ENCODE measurements at regions not wholly inside any gene's neighbourhood (a gene's known extent, or its start where the extent isn't known, plus 50 kb on each side); places are given as distances from the start of the nearest gene placed in this dataset.
"Not testable (repeated sequence)": the region's sequence is repeated elsewhere in the genome, so short reads cannot be mapped to it uniquely, and the experiment has no call there.

DNA sequence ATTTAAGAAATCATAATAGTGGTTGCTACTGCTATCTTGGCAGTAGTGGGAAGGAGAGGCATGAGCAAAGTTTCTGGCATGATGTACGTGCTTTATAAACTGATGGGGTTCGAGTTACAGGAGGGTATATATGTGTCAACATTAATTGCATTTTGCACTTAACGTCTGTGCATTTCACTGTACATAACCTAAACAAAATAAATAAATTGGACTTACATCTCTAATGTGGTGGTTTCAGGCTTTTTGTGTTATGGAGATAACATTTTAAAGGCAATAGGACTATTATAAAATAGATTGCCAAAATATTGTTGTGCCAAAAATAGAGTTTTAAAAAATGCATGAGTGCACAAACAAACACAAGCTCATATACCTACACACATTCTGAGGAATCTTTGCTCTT lies 1001.1 kb upstream of the GJE1 start:
- no peak for DNase-seq

DNA sequence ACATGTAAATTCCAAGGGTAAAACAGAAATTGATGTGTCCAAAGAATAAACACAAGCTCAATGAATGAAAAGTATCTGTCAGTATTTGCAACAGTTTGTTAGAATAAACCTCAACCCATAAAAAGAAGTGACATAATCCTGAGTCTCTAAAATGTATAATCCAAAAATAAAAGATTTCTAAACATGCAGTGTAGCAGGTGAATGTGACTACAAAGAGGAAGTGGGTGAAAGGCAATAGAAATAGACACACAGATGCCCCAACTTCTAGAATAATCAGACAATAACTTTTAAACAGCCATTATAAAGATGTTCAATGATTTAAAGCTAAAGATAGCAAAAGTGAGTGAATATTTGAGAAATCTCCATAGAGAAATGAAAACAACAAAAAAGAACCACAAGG lies 1009.2 kb upstream of the GJE1 start:
- no peak for DNase-seq

DNA sequence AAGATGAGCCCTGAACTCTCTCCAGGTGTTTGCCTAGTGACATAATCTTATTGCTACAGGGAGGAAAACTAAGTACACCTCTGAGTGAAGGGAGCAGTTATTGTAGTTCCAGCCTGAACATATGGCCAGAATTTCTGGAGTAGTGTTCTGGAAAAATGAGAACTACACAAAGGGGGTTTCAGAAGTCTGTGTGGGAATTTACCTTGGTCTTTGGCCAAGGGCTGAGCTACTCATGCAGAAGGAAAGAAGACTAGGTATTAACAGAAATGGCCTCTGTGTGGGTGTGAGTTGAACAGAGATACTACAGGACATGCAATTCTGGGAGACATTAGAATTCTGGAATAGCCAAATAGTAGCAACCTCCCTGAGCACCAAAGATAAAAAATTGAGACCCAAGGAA lies 1009.7 kb upstream of the GJE1 start:
- DNase-seq, result no peak

DNA sequence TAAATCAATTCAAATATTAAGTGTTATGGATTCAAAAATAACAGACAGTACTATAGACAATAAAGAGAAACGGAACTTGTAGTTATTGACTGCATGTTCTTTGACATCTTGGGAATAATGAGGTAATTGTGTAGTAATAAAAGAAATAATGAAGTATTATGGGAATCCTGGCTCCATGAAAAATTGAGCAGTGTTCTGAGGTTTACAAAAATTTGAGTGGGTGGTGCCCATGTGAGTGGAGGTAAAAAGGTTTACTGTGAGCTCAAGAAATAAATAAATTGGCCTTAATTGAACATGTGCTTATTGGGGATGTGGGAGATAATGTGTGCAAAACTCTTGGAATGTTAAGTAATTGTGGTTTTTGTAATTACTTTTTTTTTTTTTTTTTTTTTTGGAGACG lies 1013.7 kb upstream of the GJE1 start:
- DNase-seq, result no peak

DNA sequence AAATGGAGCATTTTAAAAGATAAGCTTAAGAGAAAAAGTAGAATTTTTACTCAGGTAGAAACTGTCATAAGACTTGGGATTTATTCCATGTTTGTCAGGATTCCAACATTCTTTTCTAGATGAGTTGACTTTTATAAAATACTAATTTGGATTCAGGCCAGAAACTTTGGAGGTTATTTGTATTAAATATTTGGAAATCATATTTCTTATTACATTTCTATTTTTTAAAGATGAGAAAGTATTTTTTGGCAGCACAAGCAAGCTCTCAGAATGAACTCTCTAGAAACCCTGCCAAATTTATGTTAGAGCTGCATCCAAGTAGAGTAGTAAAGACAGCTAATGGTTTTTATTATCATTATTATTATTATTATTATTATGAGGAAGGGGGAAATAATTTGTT lies 1014.9 kb upstream of the GJE1 start:
- no peak for DNase-seq

DNA sequence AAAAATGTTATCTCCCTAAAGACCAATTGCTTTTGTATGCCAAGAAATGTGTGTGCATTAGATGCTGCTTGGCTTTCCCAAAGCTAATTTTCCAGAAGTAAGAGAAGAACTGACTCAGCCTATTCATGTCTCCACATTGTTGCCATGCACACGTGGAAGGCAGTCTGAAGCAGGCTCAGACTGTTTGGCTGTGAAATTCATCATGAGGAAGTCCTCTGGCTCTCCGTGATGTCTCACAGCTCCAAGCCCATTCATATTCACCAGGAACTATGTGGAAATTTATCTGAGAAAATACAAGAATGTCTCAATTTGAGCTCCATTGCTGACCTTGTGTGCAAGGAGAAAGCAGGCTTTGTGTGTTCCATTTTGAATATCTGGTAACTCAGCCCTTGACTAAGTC lies 1022.2 kb upstream of the GJE1 start:
- no peak for DNase-seq

DNA sequence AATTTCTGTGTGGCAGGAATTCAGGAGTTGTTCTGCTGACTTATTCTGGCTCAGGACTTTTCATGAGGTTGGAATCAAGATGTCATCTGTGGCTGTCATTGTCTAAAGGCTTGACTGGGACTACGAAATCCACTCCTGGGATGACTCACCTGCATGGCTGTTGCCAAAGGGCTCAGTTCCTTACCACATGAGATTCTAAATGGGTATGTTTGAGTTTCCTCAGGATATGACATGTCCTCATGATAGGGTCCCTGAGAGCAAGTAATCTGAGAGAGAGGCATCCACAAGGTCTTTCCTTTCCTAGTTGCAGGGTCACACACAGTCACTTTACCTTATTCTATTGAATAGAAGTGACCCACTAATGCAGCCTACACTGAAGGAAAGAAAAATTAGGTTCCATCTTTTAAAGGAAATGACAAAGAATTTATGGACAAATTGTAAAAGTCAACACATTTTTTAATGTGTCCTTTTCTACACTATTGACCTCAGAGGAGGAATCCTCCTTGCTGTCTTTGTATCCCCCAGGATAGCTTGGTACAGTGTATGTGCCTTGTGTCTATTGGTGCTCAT lies 1025.0 kb upstream of the GJE1 start:
- no peak for DNase-seq

DNA sequence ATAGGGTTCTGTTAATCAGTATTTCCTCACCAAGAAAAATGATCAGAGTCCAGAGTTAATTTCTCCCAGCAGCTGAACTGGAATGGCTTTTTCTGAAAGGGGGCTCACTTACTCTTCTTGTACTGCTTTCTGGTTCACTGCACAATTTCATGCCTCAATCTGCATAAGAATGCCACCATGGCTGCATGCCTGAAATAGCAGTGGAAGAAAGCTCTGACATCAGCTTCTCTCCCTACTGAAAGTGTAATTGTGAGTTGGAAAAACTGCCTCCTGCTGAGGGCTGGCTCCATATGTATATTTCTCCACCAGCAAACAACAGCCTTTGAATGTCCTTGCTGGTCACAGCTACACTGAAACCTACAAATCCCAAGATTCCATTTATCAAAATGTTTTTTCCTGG lies 1027.2 kb upstream of the GJE1 start:
- no peak for DNase-seq

DNA sequence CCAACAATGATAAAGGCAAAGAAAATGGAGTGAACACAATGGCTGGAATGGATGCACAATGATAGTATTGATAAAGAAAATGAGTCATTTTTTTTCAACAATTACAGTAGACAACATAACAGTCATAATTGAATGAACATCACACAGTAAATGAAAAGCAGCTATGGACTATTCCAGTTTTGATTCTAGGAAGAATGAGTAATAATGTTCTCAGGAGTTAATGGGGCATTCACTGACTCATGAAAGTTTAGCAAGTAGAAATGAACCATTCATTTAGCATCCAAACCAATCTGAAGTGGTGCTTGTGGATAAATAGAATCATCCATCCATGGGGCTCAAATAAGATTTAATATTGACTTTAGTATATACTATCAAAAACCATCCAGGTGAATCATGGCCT lies 1029.5 kb upstream of the GJE1 start:
- no peak for DNase-seq

DNA sequence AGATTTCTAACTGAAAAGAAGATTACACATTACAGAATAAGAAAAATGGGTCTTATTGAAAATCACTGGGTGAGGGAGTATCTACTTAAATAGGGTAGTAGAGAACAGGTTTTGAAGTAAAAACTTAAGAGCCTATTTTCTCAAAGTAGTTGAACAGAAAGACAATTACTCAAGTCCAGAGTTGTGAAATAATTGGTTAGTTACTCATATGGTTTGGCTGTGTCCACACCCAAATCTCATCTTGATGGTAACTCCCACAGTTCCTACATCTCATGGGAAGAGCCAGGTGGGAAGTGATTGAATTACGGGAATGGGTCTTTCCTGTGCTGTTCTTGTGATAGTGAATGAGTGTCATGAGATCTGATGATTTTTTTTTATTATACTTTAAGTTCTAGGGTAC lies 1035.3 kb upstream of the GJE1 start:
- no peak for DNase-seq

DNA sequence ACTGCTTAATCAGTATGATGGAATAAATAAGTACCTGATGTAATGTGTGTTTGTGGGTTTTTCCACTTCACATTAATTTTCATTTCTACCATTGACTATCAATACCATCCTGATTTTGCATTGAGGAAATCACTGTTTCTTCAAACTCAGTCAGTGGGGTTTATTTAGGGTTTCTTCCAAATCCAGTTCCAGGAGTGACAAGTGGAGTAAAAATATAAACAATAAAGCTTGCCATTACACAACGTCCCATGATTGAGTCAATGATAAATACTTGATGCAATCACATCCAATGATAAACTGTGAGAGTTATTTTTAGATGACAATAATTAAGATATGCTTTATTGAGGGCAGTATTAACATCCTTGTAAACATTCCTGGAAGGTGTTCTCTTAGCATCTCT lies 1037.4 kb upstream of the GJE1 start:
- no peak for DNase-seq

DNA sequence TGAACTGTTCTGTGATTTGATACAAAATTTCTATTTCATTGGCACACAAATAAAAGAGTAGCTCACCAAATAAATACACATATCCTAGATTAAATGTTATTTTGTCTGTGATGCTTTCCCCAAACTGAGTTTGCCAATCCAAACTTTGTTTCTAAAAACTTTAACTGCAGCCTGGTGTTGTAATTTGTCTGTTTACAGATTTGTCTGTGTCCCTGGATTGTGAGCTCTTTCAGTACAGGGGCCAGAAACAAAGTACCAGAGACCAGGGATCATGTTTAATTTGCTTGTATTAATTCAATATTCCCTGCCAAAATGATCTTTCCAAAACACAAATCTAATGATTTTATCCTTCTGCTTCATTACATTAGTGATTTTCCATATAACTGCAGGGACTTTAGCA lies 1044.6 kb upstream of the GJE1 start:
- no peak for DNase-seq

DNA sequence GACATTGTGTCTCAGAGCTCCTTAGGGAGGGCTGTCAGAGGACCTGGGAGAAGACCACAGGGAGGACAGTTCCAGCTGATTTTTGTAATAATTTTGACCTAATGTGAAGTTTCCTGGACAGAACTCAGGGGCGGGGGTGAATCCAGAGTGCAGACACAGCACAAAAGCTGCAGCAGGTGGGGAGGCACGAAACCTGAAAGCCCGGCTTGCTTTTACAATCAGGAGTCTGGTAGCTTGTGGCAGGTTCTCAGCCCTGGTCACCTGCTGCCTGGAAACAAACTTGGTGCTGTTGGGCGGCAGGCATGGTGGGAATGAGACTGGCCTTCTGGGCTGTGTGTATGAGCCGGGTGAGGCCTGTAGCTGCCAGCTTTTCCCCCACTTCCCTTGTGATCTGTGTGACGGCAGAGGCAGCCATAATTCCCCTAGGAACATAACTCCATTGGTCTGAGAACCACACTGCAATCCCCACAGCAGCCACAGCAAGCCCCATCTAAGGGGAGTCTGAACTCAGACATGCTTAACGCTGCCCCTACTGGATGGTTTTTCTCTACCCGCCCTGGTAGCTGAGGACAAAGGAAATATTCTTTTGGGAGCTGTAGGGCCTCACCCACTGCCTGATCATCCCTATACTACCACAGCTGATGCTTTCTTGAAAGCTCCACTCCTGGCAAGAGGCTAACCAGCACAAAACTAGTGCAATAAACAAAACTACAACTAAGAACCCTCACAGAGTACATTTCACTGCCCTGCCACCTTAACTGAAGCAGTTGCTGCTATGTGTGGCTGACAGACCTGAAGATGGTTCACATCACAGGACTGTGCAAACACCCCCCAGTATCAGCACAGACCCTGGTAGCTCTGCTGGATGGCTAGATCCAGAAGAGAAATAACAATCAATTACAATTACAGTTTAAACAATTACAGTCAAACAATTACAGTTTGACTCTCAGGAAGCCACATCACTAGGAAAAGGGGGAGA lies 1055.1 kb upstream of the GJE1 start:
- no peak for DNase-seq

DNA sequence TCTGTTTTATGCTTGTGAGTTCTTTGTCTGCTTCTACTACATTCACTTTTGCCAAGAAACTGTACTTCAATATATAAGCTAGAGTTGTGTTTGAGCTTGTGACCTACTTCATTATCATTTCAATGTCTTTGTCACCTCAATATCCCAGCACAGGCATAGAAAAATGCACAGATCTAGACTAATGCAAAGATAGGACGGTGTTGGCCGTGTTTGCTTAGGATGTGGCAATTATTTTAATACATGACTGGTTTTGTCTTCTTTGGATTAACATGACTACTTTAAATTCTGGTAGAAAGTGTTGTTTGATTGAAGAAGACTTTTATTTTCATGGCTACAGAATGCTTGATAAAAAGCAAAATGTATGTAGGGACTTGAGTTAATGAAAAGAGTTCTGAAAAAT lies 1075.0 kb upstream of the GJE1 start:
- DNase-seq, result no peak

DNA sequence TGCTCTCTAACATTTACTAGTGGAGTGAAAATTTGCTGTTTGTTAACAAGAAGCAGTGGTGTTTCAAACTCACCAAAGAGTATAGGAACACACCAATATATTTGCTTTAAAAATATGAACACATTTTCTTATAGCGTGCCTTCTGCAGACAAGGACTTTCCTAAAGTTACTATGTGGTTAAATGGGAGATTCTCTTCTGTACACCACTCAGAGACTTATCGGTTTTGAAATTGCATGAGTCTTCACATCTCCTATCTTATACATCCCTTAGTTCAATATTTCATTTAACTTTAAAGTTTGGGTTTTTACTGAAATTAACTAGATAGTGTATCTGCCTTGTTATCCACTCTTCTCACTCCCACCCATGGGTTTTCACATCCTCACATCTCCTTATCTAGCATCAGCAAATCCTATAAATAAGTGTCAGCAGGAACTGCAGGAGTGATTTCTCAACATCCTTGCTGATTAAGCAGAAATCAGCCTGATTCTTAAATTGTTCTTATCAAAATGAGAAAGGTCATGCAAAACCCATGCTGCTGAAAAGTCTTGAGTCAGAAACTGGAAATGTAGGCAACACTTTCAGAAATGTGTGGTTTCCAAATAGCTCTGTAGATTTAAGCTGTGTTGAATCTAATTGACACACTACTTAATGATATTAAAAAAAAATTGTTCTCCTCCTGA lies 1075.6 kb upstream of the GJE1 start:
- no peak for DNase-seq

DNA sequence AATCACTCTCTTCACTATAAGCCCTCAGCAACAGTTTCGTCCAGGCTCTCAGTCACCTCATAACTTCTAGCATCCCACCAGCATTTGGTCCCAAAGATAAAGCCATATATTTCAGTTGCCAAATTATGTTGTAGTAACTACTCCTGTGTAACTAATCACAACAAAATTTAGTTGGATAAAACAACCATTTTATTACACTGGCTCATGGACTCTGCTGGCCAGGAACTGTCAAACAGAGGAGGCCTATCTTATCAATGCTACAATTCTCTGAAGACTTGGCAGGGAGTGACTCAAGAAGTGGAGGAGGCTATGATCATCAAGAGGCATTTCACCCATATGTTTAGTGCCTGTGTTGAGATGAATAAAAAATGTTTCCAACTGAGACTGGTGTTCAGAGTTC lies 1082.3 kb upstream of the GJE1 start:
- no peak for DNase-seq

DNA sequence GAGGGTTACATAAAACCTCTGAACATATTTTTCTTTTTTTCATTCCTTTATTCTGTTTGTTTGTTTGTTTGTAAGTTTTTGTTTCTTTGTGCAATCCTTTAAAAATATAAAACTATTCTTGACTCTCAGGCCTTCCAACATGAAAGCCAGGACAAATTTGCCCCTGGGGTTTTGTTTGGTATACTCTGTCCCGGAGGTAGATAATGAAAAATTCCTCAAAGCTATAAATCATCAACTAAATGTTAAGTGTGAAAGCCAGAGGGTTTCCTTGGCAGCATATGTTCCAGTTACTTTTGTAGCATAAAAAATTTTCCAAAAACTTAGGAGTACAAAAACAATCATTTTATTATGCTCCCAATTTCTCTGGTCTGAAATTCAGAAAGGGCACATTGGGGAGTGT lies 1084.3 kb upstream of the GJE1 start:
- DNase-seq, result no peak

DNA sequence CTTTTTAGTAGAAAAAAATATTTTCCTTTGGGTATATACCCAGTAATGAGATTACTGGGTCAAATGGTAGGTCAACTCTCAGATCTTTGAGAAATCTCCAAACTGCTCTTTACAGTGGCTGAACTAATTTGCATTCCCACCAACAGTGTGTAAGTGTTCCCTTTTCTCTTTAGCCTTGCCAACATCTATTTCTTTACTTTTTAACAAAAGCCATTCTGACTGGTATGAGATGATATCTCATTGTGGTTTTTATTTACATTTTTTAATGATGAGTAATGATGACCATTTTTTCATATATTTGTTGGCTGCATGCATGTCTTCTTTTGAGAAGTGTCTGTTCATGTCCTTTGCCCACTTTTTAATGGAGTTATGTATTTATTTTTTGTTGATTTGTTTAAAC lies 1086.2 kb upstream of the GJE1 start:
- not testable (repeated sequence) for DNase-seq

DNA sequence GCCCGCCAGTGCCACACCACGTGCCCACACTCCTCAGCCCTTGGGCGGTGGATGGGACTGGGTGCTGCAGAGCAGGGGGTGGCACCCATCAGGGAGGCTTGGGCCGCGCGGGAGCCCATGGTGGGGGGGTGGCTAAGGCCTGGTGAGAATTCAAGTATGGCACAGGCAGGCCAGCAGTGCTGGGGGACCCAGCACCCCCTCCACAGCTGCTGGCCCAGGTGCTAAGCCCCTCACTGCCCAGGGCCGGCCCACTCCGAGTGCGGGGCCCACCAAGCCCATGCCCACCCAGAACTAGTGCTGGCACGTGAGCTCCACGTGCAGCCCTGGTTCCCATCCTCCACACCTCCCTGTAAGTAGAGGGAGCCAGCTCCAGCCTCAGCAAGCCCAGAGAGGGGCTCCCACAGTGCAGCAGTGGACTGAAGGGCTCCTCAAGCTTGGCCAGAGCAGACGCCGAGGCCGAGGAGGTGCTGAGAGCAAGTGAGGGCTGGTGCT lies 1091.1 kb upstream of the GJE1 start:
- DNase-seq, result no peak

DNA sequence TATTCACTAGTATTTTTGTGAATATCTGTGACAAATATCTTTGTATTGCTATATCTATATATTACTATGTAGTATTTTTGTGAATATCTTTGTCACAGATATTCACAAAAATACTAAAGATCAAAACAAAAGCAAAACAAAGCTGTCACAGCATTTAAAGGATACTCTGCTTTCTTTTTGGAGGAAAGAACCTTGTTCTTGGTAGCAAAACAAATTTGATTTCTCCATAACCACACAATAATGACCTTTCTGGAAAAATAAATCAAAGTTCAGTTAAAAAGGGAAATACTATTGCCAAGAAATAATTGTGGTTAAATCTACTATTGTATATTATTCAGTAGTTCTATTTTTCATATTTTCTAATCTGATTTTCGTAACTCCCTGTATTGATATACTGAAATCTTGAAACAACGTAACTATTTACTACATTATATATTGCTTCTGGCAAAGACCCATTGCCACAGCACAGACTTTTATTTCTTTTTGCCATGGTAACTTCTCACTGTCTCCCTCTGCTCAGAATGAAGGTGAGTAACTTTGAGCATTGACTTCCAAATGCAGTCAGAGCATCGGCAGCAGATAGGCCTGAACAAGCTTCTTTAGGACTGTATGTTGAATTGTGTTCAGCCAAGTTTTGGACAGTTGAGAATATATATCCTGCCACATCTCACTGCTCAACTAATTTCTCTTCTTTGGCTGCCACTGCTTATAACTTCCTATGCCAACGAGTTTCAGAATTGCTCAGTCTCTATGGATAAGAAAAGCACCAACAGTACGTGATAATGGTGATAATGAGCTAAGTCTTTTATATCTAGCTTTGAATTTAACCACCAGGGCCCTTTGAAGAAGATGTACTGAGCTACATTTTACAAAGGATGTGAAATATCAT lies 1097.2 kb upstream of the GJE1 start:
- no peak for DNase-seq

DNA sequence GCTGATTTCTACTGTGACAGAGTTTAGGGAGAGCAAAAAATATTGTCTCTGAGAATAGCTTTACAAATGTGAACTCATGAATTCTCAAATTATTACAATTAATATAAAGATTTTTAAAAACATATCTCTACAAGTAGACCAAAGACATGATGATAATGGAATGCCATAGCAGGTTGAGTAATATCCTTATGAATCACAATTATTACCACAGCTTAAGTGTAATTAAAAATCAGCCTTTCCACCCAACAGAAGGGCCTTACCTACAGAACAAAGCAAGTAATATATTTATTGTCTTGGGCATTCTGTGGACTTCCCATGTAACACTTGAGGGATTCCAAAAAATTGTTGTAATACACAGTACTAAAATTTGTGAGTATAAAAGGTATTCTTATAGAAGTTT lies 1099.6 kb upstream of the GJE1 start:
- no peak for DNase-seq

DNA sequence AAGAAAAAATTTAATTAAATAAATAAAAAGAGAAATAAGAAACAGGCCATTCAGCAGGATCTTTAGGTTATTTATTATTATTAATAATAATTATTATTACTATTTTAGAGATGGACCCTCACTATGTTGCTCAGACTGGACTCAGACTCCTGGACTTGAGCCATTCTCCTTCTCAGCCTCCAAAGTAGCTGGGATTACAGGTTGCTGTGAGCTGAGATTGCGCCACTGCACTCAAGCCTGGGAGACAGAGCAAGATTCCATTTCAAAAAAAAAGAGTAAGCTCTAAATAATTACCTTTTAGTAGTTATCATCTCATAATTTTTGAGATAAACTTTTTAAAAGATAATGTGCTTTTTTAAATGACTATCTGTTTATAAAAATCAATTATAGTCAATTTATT lies 1102.8 kb upstream of the GJE1 start:
- DNase-seq, result no peak

DNA sequence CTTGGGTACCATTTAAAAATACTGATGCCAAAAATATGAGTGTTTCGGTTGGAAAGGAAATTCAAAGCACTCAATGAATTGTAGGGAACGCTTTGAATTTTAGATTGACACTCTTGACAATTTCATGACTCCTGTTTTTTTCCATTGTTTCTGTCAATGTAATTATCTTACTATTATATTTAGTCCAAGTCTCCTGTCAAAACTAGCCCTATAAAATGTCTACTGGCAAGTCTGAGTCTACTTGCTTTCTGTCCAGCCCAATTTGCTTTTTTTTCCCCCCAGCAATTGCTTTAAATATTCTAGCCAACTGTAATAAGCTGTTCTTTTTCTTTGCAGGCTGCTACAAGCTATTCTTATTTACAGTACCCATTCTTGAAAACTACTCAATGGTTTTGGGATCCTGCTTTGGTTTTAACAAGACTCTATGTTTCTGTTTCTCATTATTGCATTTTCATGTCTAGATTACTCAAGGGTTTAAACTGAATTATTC lies 1103.9 kb upstream of the GJE1 start:
- DNase-seq, result no peak
